Activated T-helper 2 cell treated with anti-CD3 and anti-CD28 coated beads, Interferon-gamma antibody, Interleukin-2, Interleukin-4, amounts not matched to agents 10 μg/mL and 5 μg/mL and 100 μg/mL, durations not matched to agents 14 hours and 24 hours and 36 hours (primary cell): ENCODE measurements at regions not wholly inside any gene's neighbourhood (a gene's known extent, or its start where the extent isn't known, plus 50 kb on each side); places are given as distances from the start of the nearest gene placed in this dataset.

Experiments
- DNase-seq: peaks from one replicate; pipeline ENCODE4 v3.0.0; 2021; ENCODE audit warnings: low spot score
- H3K27ac Mint-ChIP-seq: one replicate; pipeline ENCODE4 v1.8.0; 2021; ENCODE audit warnings: mixed read lengths
- H3K27me3 Mint-ChIP-seq: one replicate; pipeline ENCODE4 v1.8.0; 2021; ENCODE audit warnings: low read depth, mixed read lengths
- H3K36me3 Mint-ChIP-seq: one replicate; pipeline ENCODE4 v1.8.0; 2021; ENCODE audit warnings: low read depth, mixed read lengths
- H3K4me1 Mint-ChIP-seq: one replicate; pipeline ENCODE4 v1.8.0; 2021; ENCODE audit warnings: low read depth, mixed read lengths
- H3K4me3 Mint-ChIP-seq: one replicate; pipeline ENCODE4 v1.8.0; 2021; ENCODE audit warnings: low read depth, mild to moderate bottlenecking, moderate library complexity, mixed read lengths
- H3K9me3 Mint-ChIP-seq: one replicate; pipeline ENCODE4 v1.8.0; 2021; ENCODE audit warnings: mixed read lengths
- intact Hi-C: fragments of 100-400 bp; cut with micrococcal nuclease; formaldehyde crosslinking; loops from one replicate; pipeline ENCODE4 v1.15.1; 2023

DNA sequence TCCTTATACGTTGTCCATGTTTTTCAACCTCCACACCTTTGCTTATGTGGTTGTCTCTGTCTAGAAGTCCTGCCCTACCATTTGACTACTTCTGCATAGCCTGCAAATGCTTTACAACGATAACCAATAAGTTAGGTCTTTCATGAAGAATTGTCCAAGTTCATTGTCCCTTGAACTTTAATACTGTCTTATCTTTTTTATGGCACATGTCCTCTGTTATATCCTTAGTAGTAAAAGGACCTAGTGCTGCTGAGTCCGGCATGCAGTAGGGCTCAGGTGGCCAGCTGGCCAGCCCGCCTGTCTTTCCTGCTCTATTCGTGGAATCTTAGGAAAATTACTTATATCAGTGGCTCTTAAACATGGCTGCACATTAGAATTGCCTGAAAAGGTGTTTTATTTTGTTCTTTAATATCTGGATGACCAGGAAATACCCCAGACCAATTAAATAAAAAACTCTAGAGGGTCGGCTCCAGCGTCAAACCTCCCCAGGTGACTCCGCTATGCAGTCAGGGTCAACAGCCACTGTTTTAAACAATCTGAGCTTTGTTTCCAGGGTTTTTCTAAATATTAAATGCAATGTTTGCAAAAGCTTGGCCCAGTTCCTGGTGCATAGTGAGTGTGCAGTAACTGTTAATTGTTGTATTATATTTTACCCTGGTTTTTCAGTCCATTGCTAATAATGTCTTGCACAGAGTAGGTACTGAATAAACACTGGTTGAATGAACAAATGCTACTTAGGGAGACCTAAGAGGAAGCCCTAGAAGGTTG is 64.6 kb upstream of the SESN3 start:
- peaks cover 3% of the 10 kb centered on the region for H3K27me3 Mint-ChIP-seq
- H3K27ac Mint-ChIP-seq = no peak overlapping the region
- H3K4me3 Mint-ChIP-seq = no peak overlapping the region
- no peaks in the 10 kb centered on the region for H3K36me3 Mint-ChIP-seq
- H3K4me1 Mint-ChIP-seq = peaks cover 23% of the 10 kb centered on the region
- H3K9me3 Mint-ChIP-seq = no peaks in the 10 kb centered on the region
- DNase-seq = no peak
- intact Hi-C loops = loop anchor here (5.0 kb wide), 1 partner anchor 42 kb away; no protein-coding TSS in a partner anchor

DNA sequence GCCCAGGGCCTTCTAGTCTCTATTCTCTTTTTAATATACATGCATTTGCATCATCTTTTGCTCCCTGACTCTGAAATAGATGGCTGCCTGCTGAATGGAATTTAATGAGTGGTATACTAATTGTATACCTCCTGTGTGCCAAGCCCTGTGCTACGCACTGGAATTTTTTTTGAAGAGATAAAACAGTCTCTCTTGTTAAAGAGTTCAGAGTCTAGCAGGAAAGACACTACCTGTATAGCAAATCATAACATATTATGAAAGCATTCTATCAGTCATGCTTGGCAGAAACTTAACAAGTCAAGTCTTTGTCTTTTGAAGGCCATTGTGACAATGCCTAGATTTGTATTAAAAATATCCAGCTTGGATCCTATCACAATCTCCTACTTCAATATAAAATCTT is 63.7 kb upstream of the SESN3 start:
- no peak for DNase-seq
- Mint-ChIP-seq H3K27me3 (peaks cover 3% of the 10 kb centered on the region), H3K4me3 (no peak overlapping the region), H3K27ac (no peak overlapping the region), H3K9me3 (no peaks in the 10 kb centered on the region), H3K36me3 (no peaks in the 10 kb centered on the region), H3K4me1 (peaks cover 23% of the 10 kb centered on the region)
- intact Hi-C loops = loop anchor here (5.0 kb wide), 1 partner anchor 43 kb away; no protein-coding TSS in a partner anchor

DNA sequence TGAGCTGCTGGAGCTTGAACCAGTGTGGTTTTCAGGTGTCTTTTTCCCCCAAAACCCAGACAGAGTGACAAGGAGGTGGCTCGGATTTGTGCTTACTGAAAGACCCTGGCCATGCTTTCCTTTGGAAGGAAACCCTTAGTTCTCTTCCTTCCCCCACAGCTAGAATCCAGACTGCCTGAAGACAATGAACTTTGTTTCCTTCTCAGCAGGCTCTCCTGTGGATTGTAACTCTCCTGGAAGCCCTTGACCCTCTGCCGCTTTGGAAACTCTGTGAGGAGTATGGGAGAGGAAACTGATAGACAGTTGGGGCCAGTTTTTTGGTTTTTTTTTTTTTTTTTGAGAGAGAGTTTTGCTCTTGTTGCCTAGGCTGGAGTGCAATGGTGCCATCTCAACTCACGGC is 62.1 kb upstream of the SESN3 start:
- Mint-ChIP-seq H3K27ac (no peak overlapping the region), H3K27me3 (peaks cover 3% of the 10 kb centered on the region), H3K9me3 (no peaks in the 10 kb centered on the region), H3K36me3 (no peaks in the 10 kb centered on the region), H3K4me1 (peaks cover 11% of the 10 kb centered on the region), H3K4me3 (no peak overlapping the region)
- intact Hi-C loops = no loop called here
- DNase-seq = no peak

DNA sequence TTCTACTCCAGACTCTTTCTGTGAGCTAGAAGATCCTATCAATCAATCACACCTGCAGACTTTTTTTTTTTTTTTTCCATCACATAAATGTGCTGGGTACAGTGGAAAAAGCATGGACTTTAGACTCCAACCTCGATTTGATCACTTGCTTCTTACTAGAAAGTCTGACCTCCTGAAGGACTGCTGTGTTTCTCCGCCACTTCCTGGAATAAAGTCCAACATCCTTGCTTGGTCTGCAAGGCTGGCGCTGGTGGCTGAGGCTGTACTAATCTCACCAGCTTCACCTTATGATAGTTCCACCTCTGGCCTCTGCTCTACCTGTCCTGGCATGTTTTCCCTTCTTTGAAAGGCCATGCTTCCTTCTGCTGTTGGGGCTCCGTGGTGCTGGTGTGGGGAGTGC is 60.9 kb upstream of the SESN3 start:
- H3K4me1 Mint-ChIP-seq = peaks cover 6% of the 10 kb centered on the region
- peaks cover 3% of the 10 kb centered on the region for H3K27me3 Mint-ChIP-seq
- no peak overlapping the region for H3K4me3 Mint-ChIP-seq
- intact Hi-C loops = no loop called here
- no peak overlapping the region for H3K27ac Mint-ChIP-seq
- H3K9me3 Mint-ChIP-seq = no peaks in the 10 kb centered on the region
- no peaks in the 10 kb centered on the region for H3K36me3 Mint-ChIP-seq
- DNase-seq = no peak

DNA sequence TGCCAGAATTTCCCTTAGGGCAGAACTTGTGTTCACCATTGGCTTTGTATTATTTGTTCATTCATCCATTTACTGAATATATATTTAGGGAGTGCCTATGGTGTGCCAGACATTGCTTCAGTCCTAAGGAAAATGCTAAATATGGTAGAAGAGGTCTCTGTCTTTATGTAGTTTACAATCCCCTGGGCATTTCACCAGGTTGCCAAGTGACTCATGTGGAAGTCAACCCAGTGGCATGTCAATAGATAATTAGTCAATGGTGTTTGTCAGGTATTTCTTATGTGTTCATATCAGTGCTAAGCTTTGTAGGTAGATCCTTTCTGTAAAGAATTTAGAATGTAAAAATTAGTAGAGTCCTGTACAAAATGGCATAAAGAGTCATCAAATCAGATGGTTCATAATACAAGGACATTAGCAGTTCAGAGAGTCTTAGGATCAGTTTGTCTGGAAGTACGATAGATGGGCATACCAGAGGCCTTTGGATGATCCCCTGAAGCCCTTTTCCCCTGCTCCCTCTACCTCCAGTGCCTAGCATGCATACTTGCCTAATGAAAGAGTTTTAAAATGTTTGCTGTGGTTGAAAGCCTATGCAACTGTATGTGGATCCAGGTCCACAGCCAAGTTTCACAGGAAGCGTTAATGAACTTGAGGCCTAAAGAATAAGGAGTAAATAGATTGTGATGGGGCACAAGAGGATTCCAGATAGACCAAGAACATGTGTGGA is 58.5 kb upstream of the SESN3 start:
- Mint-ChIP-seq H3K4me1 (peaks cover 4% of the 10 kb centered on the region), H3K36me3 (no peaks in the 10 kb centered on the region), H3K27ac (no peak overlapping the region), H3K9me3 (no peaks in the 10 kb centered on the region), H3K27me3 (peaks cover 3% of the 10 kb centered on the region), H3K4me3 (no peak overlapping the region)
- DNase-seq = no peak
- intact Hi-C loops = no loop called here

DNA sequence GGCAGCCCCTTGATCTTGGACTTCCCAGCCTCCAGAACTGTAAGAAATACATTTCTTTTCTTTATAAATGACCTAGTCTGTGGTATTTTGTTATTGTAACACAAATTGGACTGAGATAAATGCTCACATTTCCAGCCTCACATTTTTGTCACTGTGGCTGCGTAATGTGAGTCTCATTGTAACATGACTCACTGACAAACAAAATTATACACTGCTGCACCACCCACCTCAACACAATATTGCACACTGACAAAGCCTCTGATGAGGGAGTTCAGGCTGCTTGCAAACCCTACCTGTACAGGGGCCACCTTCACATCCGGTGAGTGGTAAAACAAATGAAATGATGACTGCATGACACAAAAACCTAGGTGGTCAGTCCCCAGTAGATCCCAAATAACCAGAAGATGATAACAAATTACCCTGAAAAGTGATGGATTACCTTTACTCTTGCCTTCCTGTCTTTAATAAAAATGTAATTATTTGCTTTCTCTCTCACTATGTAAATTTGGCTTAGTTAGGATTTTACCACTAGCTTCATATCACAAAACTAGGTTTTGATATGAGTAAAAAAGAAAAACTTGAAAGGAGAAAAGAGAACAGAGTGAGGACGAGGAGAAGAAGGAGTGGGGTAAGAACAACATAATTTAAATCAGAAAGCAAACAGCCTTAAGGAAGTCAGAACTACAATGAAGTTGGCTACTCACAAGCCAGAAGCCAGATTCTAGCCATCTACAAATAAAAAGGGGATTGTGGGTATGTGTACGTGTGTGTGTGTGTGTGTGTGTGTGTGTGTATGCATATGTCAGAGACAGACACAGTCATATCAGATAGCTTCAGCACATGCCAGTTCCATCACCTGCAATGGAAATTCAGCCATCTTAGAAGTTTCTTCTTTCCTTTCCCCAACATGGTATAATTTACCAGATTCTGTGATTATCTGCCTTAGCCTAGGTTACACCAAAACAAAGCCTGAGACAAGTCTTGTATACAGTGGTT is 53.4 kb upstream of the SESN3 start:
- H3K27ac Mint-ChIP-seq = peak overlapping the region; percentile 30
- no peak overlapping the region for H3K4me3 Mint-ChIP-seq
- H3K4me1 Mint-ChIP-seq = peaks cover 12% of the 10 kb centered on the region
- no peaks in the 10 kb centered on the region for H3K27me3 Mint-ChIP-seq
- no peaks in the 10 kb centered on the region for H3K36me3 Mint-ChIP-seq
- intact Hi-C loops = no loop called here
- DNase-seq = no peak
- no peaks in the 10 kb centered on the region for H3K9me3 Mint-ChIP-seq

DNA sequence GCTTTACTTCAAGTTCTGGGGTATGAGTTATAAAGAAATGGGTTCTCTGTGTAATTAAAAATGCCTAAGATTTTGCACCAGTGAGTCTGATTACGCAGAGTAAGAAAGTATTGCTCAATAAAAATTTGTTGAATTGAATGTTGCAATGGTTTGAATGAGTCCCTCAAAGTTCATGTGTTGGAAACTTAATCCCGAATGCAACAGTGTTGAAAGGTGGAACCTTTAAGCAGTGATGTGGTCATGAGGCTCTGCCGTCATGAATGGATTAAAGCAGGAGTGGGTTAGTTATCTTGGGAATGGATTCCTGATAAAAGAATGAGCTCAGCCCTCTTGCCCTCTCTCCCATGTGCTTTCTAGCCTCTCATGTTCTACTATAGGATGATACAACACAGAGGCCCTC is 52.6 kb upstream of the SESN3 start:
- H3K4me3 Mint-ChIP-seq = no peak overlapping the region
- H3K27ac Mint-ChIP-seq = no peak overlapping the region
- no peak for DNase-seq
- no peaks in the 10 kb centered on the region for H3K36me3 Mint-ChIP-seq
- no peaks in the 10 kb centered on the region for H3K9me3 Mint-ChIP-seq
- intact Hi-C loops = no loop called here
- peaks cover 12% of the 10 kb centered on the region for H3K4me1 Mint-ChIP-seq
- no peaks in the 10 kb centered on the region for H3K27me3 Mint-ChIP-seq

DNA sequence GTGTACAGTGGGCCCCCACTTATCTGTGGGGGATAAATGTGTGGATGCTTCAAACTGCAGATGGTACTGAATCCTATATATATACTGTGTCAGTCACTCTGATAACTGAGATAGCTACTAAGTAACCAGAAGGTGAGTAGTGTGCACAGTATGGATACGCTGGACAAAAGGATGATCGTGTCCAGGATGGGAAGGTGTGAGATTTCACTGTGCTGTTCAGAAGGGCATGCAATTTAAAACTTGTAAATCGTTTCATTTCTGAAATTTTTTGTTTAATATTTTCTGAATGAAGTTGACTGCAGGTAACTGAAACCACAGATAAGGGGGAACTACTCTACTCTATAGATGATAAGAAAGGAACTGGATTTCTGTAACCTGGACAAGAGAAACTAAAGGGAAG is 52.1 kb upstream of the SESN3 start:
- intact Hi-C loops = no loop called here
- Mint-ChIP-seq H3K27me3 (no peaks in the 10 kb centered on the region), H3K9me3 (no peaks in the 10 kb centered on the region), H3K4me1 (peaks cover 12% of the 10 kb centered on the region), H3K27ac (no peak overlapping the region), H3K36me3 (no peaks in the 10 kb centered on the region), H3K4me3 (no peak overlapping the region)
- DNase-seq = no peak

DNA sequence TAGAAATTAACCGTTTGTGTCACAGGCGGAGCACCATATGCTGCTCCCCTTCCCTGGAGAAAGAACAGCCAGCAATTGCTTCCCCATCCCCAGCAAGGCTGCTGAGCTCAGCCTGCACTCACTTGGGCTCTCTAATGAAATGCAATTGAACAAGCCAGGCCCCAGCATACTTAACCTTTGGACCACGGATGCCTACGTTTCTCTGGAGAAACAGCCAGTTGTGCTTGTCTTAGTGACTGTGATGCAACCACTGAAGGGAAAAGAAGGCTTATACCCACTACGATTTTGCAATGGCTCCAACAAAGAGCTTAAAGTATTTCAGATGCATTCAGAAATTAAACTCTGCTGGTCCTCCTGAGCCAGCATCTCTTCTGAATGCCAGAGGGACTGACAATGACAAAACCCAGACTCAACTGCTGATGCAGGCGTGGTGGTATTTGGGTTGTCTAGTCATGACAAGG is 51.3 kb upstream of the SESN3 start:
- intact Hi-C loops = no loop called here
- Mint-ChIP-seq H3K27ac (no peak overlapping the region), H3K9me3 (no peaks in the 10 kb centered on the region), H3K27me3 (peaks cover 4% of the 10 kb centered on the region), H3K4me1 (peaks cover 11% of the 10 kb centered on the region), H3K36me3 (no peaks in the 10 kb centered on the region), H3K4me3 (no peak overlapping the region)
- DNase-seq = no peak
